GM19328 (cell line): ENCODE measurements at regions not wholly inside any gene's neighbourhood (a gene's known extent, or its start where the extent isn't known, plus 50 kb on each side); places are given as distances from the start of the nearest gene placed in this dataset.

ENCODE experiments used
- ATAC-seq: cut with Tn5 transposase; IDR thresholded peaks from one replicate; pipeline ENCODE4 v1.9.1; 2021; ENCODE audit warnings: mild to moderate bottlenecking, moderate library complexity; ENCODE audit not compliant: unreplicated experiment

GRCh38 chr22:49721211-49721763, 106.4 kb downstream of the BRD1 start:
- no peak for ATAC-seq

- ATAC-seq = no peak
These were observed 107.3 kb downstream of the BRD1 start for GRCh38 chr22:49720279-49720959.

GRCh38 chr22:49719046-49719445, 108.6 kb downstream of the BRD1 start:
- no peak for ATAC-seq

- ATAC-seq = no peak
These were observed 109.3 kb downstream of the BRD1 start for GRCh38 chr22:49718396-49718795.

- no peak for ATAC-seq
These were observed 110.3 kb downstream of the BRD1 start for GRCh38 chr22:49717322-49717919.

- ATAC-seq = no peak
These were observed 111.2 kb downstream of the BRD1 start for GRCh38 chr22:49716441-49716840.

GRCh38 chr22:49715450-49715849, 112.2 kb downstream of the BRD1 start:
- no peak for ATAC-seq

- no peak for ATAC-seq
These were observed 114.7 kb downstream of the BRD1 start for GRCh38 chr22:49713003-49713402.

- ATAC-seq = no peak
These were observed 115.4 kb downstream of the BRD1 start for GRCh38 chr22:49712195-49712791.

GRCh38 chr22:49710746-49711145, 116.9 kb downstream of the BRD1 start:
- no peak for ATAC-seq

GRCh38 chr22:49709464-49709863, 118.2 kb downstream of the BRD1 start:
- no peak for ATAC-seq

GRCh38 chr22:49705972-49706352, 121.7 kb downstream of the BRD1 start:
- no peak for ATAC-seq

GRCh38 chr22:49705216-49705971, 122.3 kb downstream of the BRD1 start:
- no peak for ATAC-seq

- ATAC-seq = no peak
These were observed 123.1 kb downstream of the BRD1 start for GRCh38 chr22:49704345-49705215.

GRCh38 chr22:49703990-49704344, 123.7 kb downstream of the BRD1 start:
- no peak for ATAC-seq

GRCh38 chr22:49703505-49703904, 124.2 kb downstream of the BRD1 start:
- ATAC-seq = no peak

GRCh38 chr22:49702068-49702397, 125.6 kb downstream of the BRD1 start:
- ATAC-seq = no peak

GRCh38 chr22:49701380-49702067, 126.1 kb downstream of the BRD1 start:
- ATAC-seq = no peak

- ATAC-seq = no peak
These were observed 127.7 kb downstream of the BRD1 start for GRCh38 chr22:49699928-49700498.

GRCh38 chr22:49699476-49699875, 128.2 kb downstream of the BRD1 start:
- no peak for ATAC-seq
